ENCODE measurements at regions not wholly inside any gene's neighbourhood (a gene's known extent, or its start where the extent isn't known, plus 50 kb on each side); places are given as distances from the start of the nearest gene placed in this dataset.

- TF ChIP-seq POLR2A (IDR thresholded peaks at IDR 0.05; ENCODE audit: low read length) (no peak), GATA1 (IDR thresholded peaks at IDR 0.05; ENCODE audit: low read depth, low read length) (no peak)
Measured at GRCh38 chr5:2615917-2616316, 135.6 kb downstream of the IRX2 start.
